HEK293T (cell line): ENCODE measurements at regions not wholly inside any gene's neighbourhood (a gene's known extent, or its start where the extent isn't known, plus 50 kb on each side); places are given as distances from the start of the nearest gene placed in this dataset.

Experiments
- ARNT ChIP-seq: fragments of 450-650 bp; IDR thresholded peaks from 2 replicates; pipeline ENCODE4 v1.6.1; 2017; ENCODE audit warnings: mild to moderate bottlenecking
- BHLHE40 ChIP-seq: fragments of 450-650 bp; IDR thresholded peaks from 2 replicates; pipeline ENCODE4 v1.6.1; 2016; ENCODE audit warnings: mild to moderate bottlenecking, moderate library complexity, borderline replicate concordance
- CTBP1 ChIP-seq: fragments of 450-650 bp; IDR thresholded peaks from 2 replicates; pipeline ENCODE4 v1.6.1; 2016; ENCODE audit warnings: borderline replicate concordance
- ELF4 ChIP-seq: fragments of 450-650 bp; IDR thresholded peaks from 2 replicates; pipeline ENCODE4 v1.6.1; 2017; ENCODE audit warnings: antibody characterized with exemption
- FOXA1 ChIP-seq: fragments of 450-650 bp; IDR thresholded peaks from 2 replicates; pipeline ENCODE4 v1.6.1; 2016; ENCODE audit warnings: mild to moderate bottlenecking
- FOXK2 ChIP-seq: fragments of 450-650 bp; IDR thresholded peaks from 2 replicates; pipeline ENCODE4 v1.6.1; 2016; ENCODE audit warnings: mild to moderate bottlenecking
- FOXM1 ChIP-seq: fragments of 450-650 bp; IDR thresholded peaks from 2 replicates; pipeline ENCODE4 v1.6.1; 2017; ENCODE audit warnings: mild to moderate bottlenecking, borderline replicate concordance
- L3MBTL2 ChIP-seq: fragments of 450-650 bp; conservative IDR thresholded peaks from 2 replicates; pipeline ENCODE4 v1.6.1; 2016; ENCODE audit warnings: mild to moderate bottlenecking
- SP1 ChIP-seq: fragments of 450-650 bp; IDR thresholded peaks from 2 replicates; pipeline ENCODE4 v1.6.1; 2017
- SUZ12 ChIP-seq: fragments of 450-650 bp; IDR thresholded peaks from 2 replicates; pipeline ENCODE4 v1.6.1; 2016; ENCODE audit warnings: mild to moderate bottlenecking
- ZNF384 ChIP-seq: fragments of 450-650 bp; IDR thresholded peaks from 2 replicates; pipeline ENCODE4 v1.6.1; 2016
- TF ChIP-seq, protein P1 (sequence below): fragments of 450-650 bp; IDR thresholded peaks from 2 replicates; pipeline ENCODE4 v1.6.1; 2016

DNA sequence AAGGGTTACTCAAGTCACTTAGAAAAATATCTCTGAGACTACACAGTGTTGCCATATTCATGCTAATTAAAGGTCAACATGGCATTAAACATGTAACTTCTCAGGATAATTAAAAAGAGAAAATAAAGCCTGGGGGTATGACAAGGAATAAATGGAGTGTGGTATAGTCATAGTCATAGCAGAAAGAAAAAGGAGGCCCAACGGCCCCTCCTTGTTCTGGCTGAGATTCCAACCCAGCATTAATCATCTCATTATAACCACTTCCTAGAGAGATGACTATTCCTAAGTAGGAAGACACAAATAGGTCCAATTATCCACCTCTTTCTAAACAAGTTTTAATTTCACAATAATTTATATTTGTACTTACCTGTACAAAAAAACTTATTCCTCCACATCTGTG is 778.4 kb upstream of the AADAT start:
- no peak for TF ChIP-seq SUZ12
- TF ChIP-seq L3MBTL2, result no peak
- no peak for TF ChIP-seq FOXA1
- TF ChIP-seq, protein P1, sequence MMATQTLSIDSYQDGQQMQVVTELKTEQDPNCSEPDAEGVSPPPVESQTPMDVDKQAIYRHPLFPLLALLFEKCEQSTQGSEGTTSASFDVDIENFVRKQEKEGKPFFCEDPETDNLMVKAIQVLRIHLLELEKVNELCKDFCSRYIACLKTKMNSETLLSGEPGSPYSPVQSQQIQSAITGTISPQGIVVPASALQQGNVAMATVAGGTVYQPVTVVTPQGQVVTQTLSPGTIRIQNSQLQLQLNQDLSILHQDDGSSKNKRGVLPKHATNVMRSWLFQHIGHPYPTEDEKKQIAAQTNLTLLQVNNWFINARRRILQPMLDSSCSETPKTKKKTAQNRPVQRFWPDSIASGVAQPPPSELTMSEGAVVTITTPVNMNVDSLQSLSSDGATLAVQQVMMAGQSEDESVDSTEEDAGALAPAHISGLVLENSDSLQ, result no peak
- no peak for TF ChIP-seq CTBP1
- TF ChIP-seq BHLHE40, result no peak
- TF ChIP-seq SP1, result no peak
- no peak for TF ChIP-seq FOXK2
- TF ChIP-seq ZNF384, result no peak
- no peak for TF ChIP-seq ARNT
- no peak for TF ChIP-seq ELF4
- no peak for TF ChIP-seq FOXM1
